Activated T-cell treated with anti-CD3 and anti-CD28 coated beads, Interleukin-2, amount 50 U/mL, for 24 hours (primary cell): ENCODE measurements at regions not wholly inside any gene's neighbourhood (a gene's known extent, or its start where the extent isn't known, plus 50 kb on each side); places are given as distances from the start of the nearest gene placed in this dataset.

Source experiments
- DNase-seq: peaks from one replicate; pipeline ENCODE4 v3.0.0-alpha.2; 2020
- H3K27ac Mint-ChIP-seq: 2 replicates; pipeline ENCODE4 v1.8.0; 2020; ENCODE audit warnings: mild to moderate bottlenecking, mixed read lengths
- H3K27me3 Mint-ChIP-seq: 2 replicates; pipeline ENCODE4 v1.8.0; 2020; ENCODE audit warnings: mixed read lengths
- H3K36me3 Mint-ChIP-seq: 2 replicates; pipeline ENCODE4 v1.8.0; 2020; ENCODE audit warnings: low read depth, mixed read lengths
- H3K4me1 Mint-ChIP-seq: 2 replicates; pipeline ENCODE4 v1.8.0; 2020; ENCODE audit warnings: low read depth, mixed read lengths
- H3K4me3 Mint-ChIP-seq: 2 replicates; pipeline ENCODE4 v1.8.0; 2020; ENCODE audit warnings: mild to moderate bottlenecking, moderate library complexity, mixed read lengths
- H3K9me3 Mint-ChIP-seq: 2 replicates; pipeline ENCODE4 v1.8.0; 2020; ENCODE audit warnings: mixed read lengths

DNA sequence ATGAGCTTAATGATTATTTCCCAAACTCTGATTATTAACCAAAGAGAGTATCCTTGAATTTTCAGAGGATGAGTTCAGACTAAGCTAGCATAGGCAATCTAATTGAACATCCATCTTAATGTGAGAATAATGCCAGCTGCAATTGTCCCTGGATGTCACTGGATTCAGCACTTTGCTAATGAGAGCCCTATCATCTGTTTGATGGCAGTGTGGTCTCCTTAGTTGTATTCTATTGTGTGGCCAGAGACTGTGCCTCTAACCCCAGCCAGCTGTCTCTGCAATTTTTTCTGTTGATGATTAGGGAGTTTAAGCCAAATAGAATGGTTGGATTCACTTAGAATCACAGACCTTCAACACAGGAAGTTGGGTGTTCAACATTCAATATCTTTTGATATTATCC is 1249.5 kb downstream of the FAM181B start:
- no peaks in the 10 kb centered on the region for H3K4me1 Mint-ChIP-seq
- no peak overlapping the region for H3K4me3 Mint-ChIP-seq
- no peak for DNase-seq
- H3K9me3 Mint-ChIP-seq: no peaks in the 10 kb centered on the region
- no peaks in the 10 kb centered on the region for H3K36me3 Mint-ChIP-seq
- H3K27ac Mint-ChIP-seq: no peak overlapping the region
- H3K27me3 Mint-ChIP-seq: no peaks in the 10 kb centered on the region

GRCh38 chr11:81477277-81477676 is 1256.4 kb downstream of the FAM181B start:
- Mint-ChIP-seq H3K4me3 (no peak overlapping the region), H3K36me3 (no peaks in the 10 kb centered on the region), H3K9me3 (no peaks in the 10 kb centered on the region), H3K27me3 (no peaks in the 10 kb centered on the region), H3K27ac (no peak overlapping the region), H3K4me1 (no peaks in the 10 kb centered on the region)
- no peak for DNase-seq

DNA sequence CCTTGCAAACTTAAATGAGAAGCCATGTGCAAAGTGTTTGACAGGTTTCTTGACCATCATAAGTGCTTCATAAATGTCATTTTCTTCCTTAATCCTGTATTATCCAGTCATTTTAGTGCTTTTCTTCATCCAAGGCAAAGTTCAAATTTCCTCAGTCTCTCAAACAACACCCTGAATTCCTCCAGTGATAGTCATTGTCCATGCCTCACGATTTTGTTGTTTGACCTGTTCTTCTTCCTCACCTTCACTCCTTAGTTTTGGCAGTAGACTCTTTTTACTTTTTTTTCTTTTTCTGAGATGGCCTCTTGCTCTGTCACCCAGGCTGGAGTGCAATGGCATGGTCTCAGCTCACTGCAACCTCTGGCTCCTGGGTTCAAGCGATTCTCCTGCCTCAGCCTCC is 1257.3 kb downstream of the FAM181B start:
- Mint-ChIP-seq H3K4me1 (no peaks in the 10 kb centered on the region), H3K27ac (no peak overlapping the region), H3K36me3 (no peaks in the 10 kb centered on the region), H3K9me3 (no peaks in the 10 kb centered on the region), H3K27me3 (no peaks in the 10 kb centered on the region), H3K4me3 (no peak overlapping the region)
- no peak for DNase-seq

- Mint-ChIP-seq H3K27ac (no peak overlapping the region), H3K36me3 (no peaks in the 10 kb centered on the region), H3K27me3 (no peaks in the 10 kb centered on the region), H3K4me1 (no peaks in the 10 kb centered on the region), H3K9me3 (no peaks in the 10 kb centered on the region), H3K4me3 (no peak overlapping the region)
- DNase-seq: no peak
Observed at GRCh38 chr11:81472646-81473045, 1261.0 kb downstream of the FAM181B start.

DNA sequence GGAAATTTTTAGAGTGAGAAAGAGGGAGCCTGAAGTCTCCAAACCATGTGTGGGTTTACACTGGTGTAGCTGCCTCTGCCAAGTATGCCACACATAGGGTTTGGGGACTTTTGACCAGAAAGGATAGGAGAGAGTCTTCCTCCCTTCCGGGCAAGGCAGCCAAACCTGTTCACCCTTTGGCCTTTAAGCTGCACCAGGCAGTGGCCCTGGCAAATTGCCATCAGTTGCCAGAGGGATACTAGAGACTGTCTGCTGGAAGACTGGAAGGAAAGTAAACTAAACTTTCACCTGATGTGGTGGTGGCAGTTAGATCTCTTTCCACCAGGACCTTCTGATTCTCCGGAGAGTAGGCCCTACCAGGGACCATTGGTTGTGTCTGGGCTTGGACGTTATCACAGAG is 1263.2 kb downstream of the FAM181B start:
- Mint-ChIP-seq H3K9me3 (peaks cover 5% of the 10 kb centered on the region), H3K4me3 (no peak overlapping the region), H3K36me3 (no peaks in the 10 kb centered on the region), H3K4me1 (no peaks in the 10 kb centered on the region), H3K27me3 (no peaks in the 10 kb centered on the region), H3K27ac (no peak overlapping the region)
- DNase-seq: no peak

DNA sequence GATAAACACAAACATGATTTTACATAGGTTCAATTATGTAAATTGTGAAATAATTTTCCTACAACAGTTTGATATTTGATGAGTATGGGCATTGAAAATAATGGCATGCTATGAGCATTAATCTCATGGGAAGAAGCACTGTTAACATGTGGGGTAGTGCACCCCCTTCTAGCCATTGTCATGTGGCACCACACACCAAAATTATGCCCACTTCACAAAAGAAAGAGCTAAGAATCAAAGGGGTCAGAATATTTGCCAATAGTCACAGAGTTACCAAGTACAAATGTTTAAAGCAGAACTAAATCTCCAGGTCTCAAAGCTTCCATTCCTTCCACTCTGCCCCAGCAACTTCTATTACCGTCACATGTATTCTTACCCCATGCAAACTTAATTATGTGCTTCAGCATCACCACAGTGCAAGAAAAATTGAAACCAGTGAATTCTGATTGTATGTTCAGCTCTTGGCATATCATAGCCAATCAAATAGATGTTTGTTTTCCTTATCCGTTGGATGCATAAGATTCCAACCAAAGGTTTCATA is 1273.8 kb downstream of the FAM181B start:
- Mint-ChIP-seq H3K9me3 (peaks cover 6% of the 10 kb centered on the region), H3K27me3 (no peaks in the 10 kb centered on the region), H3K4me3 (no peak overlapping the region), H3K27ac (no peak overlapping the region), H3K4me1 (no peaks in the 10 kb centered on the region), H3K36me3 (no peaks in the 10 kb centered on the region)
- no peak for DNase-seq

DNA sequence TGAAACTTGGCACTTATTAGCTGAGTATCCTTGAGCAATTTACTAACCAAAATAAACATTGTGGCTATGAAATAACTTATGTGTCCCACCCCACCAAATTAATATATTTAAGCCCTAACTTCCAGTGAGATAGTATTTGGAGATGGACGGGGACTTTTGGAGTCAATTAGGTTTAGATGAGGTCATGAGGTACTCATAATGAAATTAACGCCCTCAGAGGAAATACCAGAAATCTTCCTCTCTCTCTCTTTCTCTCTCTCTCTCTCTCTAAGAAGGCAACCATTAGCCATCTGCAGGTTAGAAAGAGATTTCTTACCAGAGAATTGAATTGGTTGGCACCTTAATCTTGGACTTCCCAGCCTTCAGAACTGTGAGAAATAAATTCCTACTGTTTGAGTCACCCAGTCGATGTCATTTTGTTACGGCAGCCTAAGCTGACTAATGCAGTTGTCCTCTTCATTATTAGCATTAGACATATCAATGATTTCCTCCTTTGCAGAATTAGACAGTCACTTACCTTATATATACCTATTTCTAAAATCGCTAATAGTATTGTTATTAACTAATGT is 1284.0 kb downstream of the FAM181B start:
- H3K36me3 Mint-ChIP-seq: no peaks in the 10 kb centered on the region
- no peak overlapping the region for H3K4me3 Mint-ChIP-seq
- DNase-seq: no peak
- peaks cover 17% of the 10 kb centered on the region for H3K9me3 Mint-ChIP-seq
- no peaks in the 10 kb centered on the region for H3K4me1 Mint-ChIP-seq
- no peak overlapping the region for H3K27ac Mint-ChIP-seq
- H3K27me3 Mint-ChIP-seq: no peaks in the 10 kb centered on the region

DNA sequence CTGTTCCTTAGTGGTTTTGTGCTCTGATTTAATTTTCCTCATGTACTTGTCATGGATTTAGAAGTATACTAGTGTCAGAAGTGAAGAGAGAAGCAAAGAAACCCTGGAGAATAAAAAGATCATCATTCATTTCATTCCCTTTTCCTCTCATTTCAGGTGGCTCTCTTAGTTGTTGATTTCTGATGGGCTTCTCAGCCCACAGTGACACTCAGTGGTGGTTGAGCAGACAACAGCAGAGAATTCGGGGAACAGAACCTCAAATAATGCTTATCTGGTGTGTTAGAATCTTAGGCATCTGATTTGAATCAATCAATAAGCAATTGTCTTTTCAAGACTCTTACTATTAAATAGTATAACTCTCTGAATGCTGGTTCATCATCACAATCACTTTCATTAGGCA is 1289.4 kb downstream of the FAM181B start:
- DNase-seq: no peak
- no peaks in the 10 kb centered on the region for H3K27me3 Mint-ChIP-seq
- peaks cover 22% of the 10 kb centered on the region for H3K9me3 Mint-ChIP-seq
- no peak overlapping the region for H3K27ac Mint-ChIP-seq
- no peaks in the 10 kb centered on the region for H3K4me1 Mint-ChIP-seq
- no peak overlapping the region for H3K4me3 Mint-ChIP-seq
- H3K36me3 Mint-ChIP-seq: no peaks in the 10 kb centered on the region

DNA sequence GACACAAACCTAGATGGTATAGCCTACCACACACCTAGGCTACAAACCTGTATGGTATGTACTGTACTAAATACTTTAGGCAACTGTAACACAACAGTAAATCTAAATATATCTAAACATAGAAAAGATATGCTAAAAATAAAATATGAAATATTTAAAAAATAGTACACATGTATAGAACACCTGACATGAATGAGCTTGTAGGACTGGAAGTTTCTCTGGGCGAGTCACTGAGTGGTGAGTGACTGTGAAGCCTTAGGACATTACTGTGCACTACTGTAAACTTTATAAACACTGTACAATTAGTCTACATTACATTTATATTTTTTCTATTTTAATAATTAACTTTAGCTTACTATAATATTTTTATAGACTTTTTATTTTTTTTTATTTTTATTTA is 1301.3 kb downstream of the FAM181B start:
- DNase-seq: no peak
- Mint-ChIP-seq H3K9me3 (peaks cover 1% of the 10 kb centered on the region), H3K36me3 (no peaks in the 10 kb centered on the region), H3K4me3 (no peak overlapping the region), H3K27ac (no peak overlapping the region), H3K27me3 (no peaks in the 10 kb centered on the region), H3K4me1 (no peaks in the 10 kb centered on the region)

GRCh38 chr11:81424822-81425221 is 1308.8 kb downstream of the FAM181B start:
- Mint-ChIP-seq H3K27me3 (no peaks in the 10 kb centered on the region), H3K27ac (no peak overlapping the region), H3K4me1 (no peaks in the 10 kb centered on the region), H3K4me3 (no peak overlapping the region), H3K9me3 (no peaks in the 10 kb centered on the region), H3K36me3 (no peaks in the 10 kb centered on the region)
- DNase-seq: no peak

DNA sequence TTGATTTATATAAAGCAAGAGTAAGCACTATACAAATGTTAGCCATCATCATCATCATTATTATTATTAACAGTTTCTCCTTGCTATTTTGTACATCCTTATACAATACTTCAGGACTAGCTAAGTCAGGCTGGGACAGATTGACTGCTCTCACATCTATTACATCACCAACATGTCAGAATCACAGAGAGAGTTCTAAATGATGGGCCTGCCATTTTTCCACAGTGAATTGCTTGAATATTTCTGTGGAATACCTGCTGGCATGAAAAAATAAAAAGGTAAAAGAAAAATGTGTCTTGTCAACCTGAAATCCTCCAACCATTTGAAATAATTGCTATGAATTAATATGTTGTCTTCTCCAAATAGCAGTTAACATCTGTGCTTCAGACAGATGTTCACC is 1311.3 kb downstream of the FAM181B start:
- H3K36me3 Mint-ChIP-seq: no peaks in the 10 kb centered on the region
- no peaks in the 10 kb centered on the region for H3K27me3 Mint-ChIP-seq
- no peaks in the 10 kb centered on the region for H3K4me1 Mint-ChIP-seq
- no peaks in the 10 kb centered on the region for H3K9me3 Mint-ChIP-seq
- no peak for DNase-seq
- H3K4me3 Mint-ChIP-seq: no peak overlapping the region
- H3K27ac Mint-ChIP-seq: no peak overlapping the region

- Mint-ChIP-seq H3K4me1 (no peaks in the 10 kb centered on the region), H3K27ac (no peak overlapping the region), H3K27me3 (no peaks in the 10 kb centered on the region), H3K9me3 (no peaks in the 10 kb centered on the region), H3K4me3 (no peak overlapping the region), H3K36me3 (no peaks in the 10 kb centered on the region)
- DNase-seq: no peak
Observed at GRCh38 chr11:81421251-81421860, 1312.3 kb downstream of the FAM181B start.

DNA sequence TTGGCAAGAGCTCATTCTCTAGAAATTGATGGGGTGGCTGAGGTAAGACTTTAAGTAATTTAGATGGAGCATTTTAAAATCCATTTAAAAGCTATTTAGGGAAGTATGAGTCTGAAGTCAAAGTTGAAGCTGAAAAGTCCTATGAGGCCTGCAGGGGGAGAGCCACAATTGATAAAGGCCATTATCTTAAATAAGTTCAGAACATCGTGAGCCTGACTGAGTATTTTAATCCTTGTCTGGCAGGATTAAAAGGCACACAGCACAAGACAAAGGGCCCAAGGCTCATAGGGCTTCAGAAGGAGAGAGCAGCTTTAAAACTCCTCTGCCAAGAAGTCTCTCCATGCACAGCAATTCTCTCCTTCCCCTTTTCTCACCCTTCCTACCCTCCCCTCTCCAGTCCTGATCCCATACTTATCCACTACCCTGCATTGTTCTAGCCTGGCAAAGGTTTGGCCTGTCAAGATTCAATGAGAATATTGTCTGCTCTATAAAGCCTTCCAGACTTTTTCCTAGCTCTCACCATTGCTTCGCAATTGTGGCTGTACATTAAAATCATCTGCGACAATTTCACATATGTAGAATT is 1312.9 kb downstream of the FAM181B start:
- Mint-ChIP-seq H3K4me3 (no peak overlapping the region), H3K27me3 (no peaks in the 10 kb centered on the region), H3K4me1 (no peaks in the 10 kb centered on the region), H3K36me3 (no peaks in the 10 kb centered on the region), H3K9me3 (no peaks in the 10 kb centered on the region), H3K27ac (no peak overlapping the region)
- no peak for DNase-seq

- Mint-ChIP-seq H3K4me1 (no peaks in the 10 kb centered on the region), H3K4me3 (no peak overlapping the region), H3K36me3 (no peaks in the 10 kb centered on the region)
Observed at GRCh38 chr11:81397316-81397715, 1336.3 kb downstream of the FAM181B start.

GRCh38 chr11:81394311-81394710 is 1339.4 kb downstream of the FAM181B start:
- H3K4me1 Mint-ChIP-seq: no peaks in the 10 kb centered on the region
- no peaks in the 10 kb centered on the region for H3K9me3 Mint-ChIP-seq
- no peak overlapping the region for H3K27ac Mint-ChIP-seq
- H3K4me3 Mint-ChIP-seq: no peak overlapping the region
- no peaks in the 10 kb centered on the region for H3K36me3 Mint-ChIP-seq
- no peaks in the 10 kb centered on the region for H3K27me3 Mint-ChIP-seq
- no peak for DNase-seq

More at GRCh38 chr11:81397316-81397715, 1336.3 kb downstream of the FAM181B start:
- Mint-ChIP-seq H3K27me3 (no peaks in the 10 kb centered on the region), H3K9me3 (peaks cover 2% of the 10 kb centered on the region), H3K27ac (no peak overlapping the region)
- DNase-seq: no peak
